Peyer's patch (tissue), 4 donors: ENCODE measurements at regions not wholly inside any gene's neighbourhood (a gene's known extent, or its start where the extent isn't known, plus 50 kb on each side); places are given as distances from the start of the nearest gene placed in this dataset.
"Not testable (repeated sequence)": the region's sequence is repeated elsewhere in the genome, so short reads cannot be mapped to it uniquely, and the experiment has no call there.

ENCODE experiments used
- DNase-seq, 3 donors: peaks; one replicate each; pipeline ENCODE4 v3.0.0-alpha.2; 2017 to 2019
- H3K27ac ChIP-seq, 4 donors: fragments of 200-600 bp; sonication (generic); one replicate each; pipeline ENCODE4 v1.5.1; 2016 to 2019
- H3K27me3 ChIP-seq, 2 donors: fragments of 200-600 bp; sonication (generic); one replicate each; pipeline ENCODE4 v1.5.1; 2019
- H3K36me3 ChIP-seq, 3 donors: fragments of 200-600 bp; sonication (generic); one replicate each; pipeline ENCODE4 v1.5.1; 2016 to 2019
- H3K4me1 ChIP-seq, 4 donors: fragments of 200-600 bp; sonication (generic); one replicate each; pipeline ENCODE4 v1.5.1; 2016 to 2019
- H3K4me3 ChIP-seq, 4 donors: fragments of 200-600 bp; sonication (generic); 1 replicate in 3 of 4; 2 replicates in 1 of 4; pipeline ENCODE4 v1.5.1; 2016 to 2019; ENCODE audit warnings: mild to moderate bottlenecking in 1 of 4
- H3K9me3 ChIP-seq, 4 donors: fragments of 200-600 bp; sonication (generic); one replicate each; pipeline ENCODE4 v1.5.1; 2016 to 2019; ENCODE audit warnings: mild to moderate bottlenecking in 1 of 4
- CTCF ChIP-seq, 6 experiments: fragments of 450-650 bp in 4 of 6; fragments of 200-600 bp in 2 of 6; sonication (generic) in 1 of 6; IDR thresholded peaks; one replicate each; pipeline ENCODE4 v1.5.1; 2017 to 2019; ENCODE audit warnings: antibody characterized with exemption in 6 of 6, mild to moderate bottlenecking in 3 of 6, moderate library complexity in 1 of 6
- POLR2A ChIP-seq, 2 donors: fragments of 450-650 bp; IDR thresholded peaks; one replicate each; pipeline ENCODE4 v1.5.1; 2017; ENCODE audit warnings: antibody characterized with exemption in 2 of 2, mild to moderate bottlenecking in 2 of 2, moderate library complexity in 2 of 2

- no peak overlapping the region for H3K4me3 ChIP-seq
- no peaks in the 10 kb centered on the region for H3K27me3 ChIP-seq
- H3K9me3 ChIP-seq = no peaks in the 10 kb centered on the region
- TF ChIP-seq POLR2A (IDR thresholded peaks at IDR 0.05) (no peak), CTCF (IDR thresholded peaks at IDR 0.05) (no peak)
- no peaks in the 10 kb centered on the region for H3K36me3 ChIP-seq
- H3K4me1 ChIP-seq = no peaks in the 10 kb centered on the region
- no peak for DNase-seq
- no peak overlapping the region for H3K27ac ChIP-seq
These were observed 694.5 kb downstream of the TLE1 start for GRCh38 chr9:80994892-80995291.

- H3K36me3 ChIP-seq = not testable (repeated sequence)
These were observed 703.8 kb downstream of the TLE1 start for GRCh38 chr9:80985595-80985994.

GRCh38 chr9:80976403-80976802 is 712.9 kb downstream of the TLE1 start:
- TF ChIP-seq POLR2A (IDR thresholded peaks at IDR 0.05) = no peak
- TF ChIP-seq CTCF (IDR thresholded peaks at IDR 0.05) = no peak
- DNase-seq = no peak
- no peak overlapping the region for H3K4me3 ChIP-seq
- no peak overlapping the region for H3K27ac ChIP-seq
- H3K9me3 ChIP-seq = no peaks in the 10 kb centered on the region
- H3K4me1 ChIP-seq = no peaks in the 10 kb centered on the region
- H3K27me3 ChIP-seq = no peaks in the 10 kb centered on the region
- no peaks in the 10 kb centered on the region for H3K36me3 ChIP-seq

More at GRCh38 chr9:80985595-80985994, 703.8 kb downstream of the TLE1 start:
- H3K9me3 ChIP-seq, H3K4me1 ChIP-seq, H3K27ac ChIP-seq, DNase-seq, H3K4me3 ChIP-seq, H3K27me3 ChIP-seq: not testable (repeated sequence)

GRCh38 chr9:80970377-80970776 is 719.0 kb downstream of the TLE1 start:
- not testable (repeated sequence) for H3K36me3 ChIP-seq, H3K27me3 ChIP-seq, DNase-seq, H3K27ac ChIP-seq, H3K4me3 ChIP-seq, H3K9me3 ChIP-seq, H3K4me1 ChIP-seq

GRCh38 chr9:80968611-80969010 is 720.7 kb downstream of the TLE1 start:
- Histone ChIP-seq H3K4me3 (no peak overlapping the region), H3K27ac (no peak overlapping the region), H3K36me3 (no peaks in the 10 kb centered on the region), H3K4me1 (no peaks in the 10 kb centered on the region), H3K9me3 (peaks cover 0 to 3% (median 0%) of the 10 kb centered on the region in 4 donors), H3K27me3 (no peaks in the 10 kb centered on the region)
- TF ChIP-seq POLR2A (IDR thresholded peaks at IDR 0.05) (no peak), CTCF (IDR thresholded peaks at IDR 0.05) (no peak)
- DNase-seq = no peak

GRCh38 chr9:80964914-80965313 is 724.4 kb downstream of the TLE1 start:
- H3K27me3 ChIP-seq = no peaks in the 10 kb centered on the region
- DNase-seq = no peak
- no peaks in the 10 kb centered on the region for H3K4me1 ChIP-seq
- TF ChIP-seq POLR2A (IDR thresholded peaks at IDR 0.05) (no peak), CTCF (IDR thresholded peaks at IDR 0.05) (no peak)
- no peaks in the 10 kb centered on the region for H3K36me3 ChIP-seq
- H3K27ac ChIP-seq = no peak overlapping the region
- H3K9me3 ChIP-seq = peaks cover 0 to 3% (median 0%) of the 10 kb centered on the region in 4 donors
- H3K4me3 ChIP-seq = no peak overlapping the region

- no peaks in the 10 kb centered on the region for H3K36me3 ChIP-seq
- no peak overlapping the region for H3K4me3 ChIP-seq
- TF ChIP-seq CTCF (IDR thresholded peaks at IDR 0.05) (no peak), POLR2A (IDR thresholded peaks at IDR 0.05) (no peak)
- no peak for DNase-seq
- H3K4me1 ChIP-seq = no peaks in the 10 kb centered on the region
- no peak overlapping the region for H3K27ac ChIP-seq
- H3K27me3 ChIP-seq = no peaks in the 10 kb centered on the region
- H3K9me3 ChIP-seq = peaks cover 0 to 3% (median 0%) of the 10 kb centered on the region in 4 donors
These were observed 725.0 kb downstream of the TLE1 start for GRCh38 chr9:80964374-80964773.
